ENCODE measurements at regions not wholly inside any gene's neighbourhood (a gene's known extent, or its start where the extent isn't known, plus 50 kb on each side); places are given as distances from the start of the nearest gene placed in this dataset.

DNA sequence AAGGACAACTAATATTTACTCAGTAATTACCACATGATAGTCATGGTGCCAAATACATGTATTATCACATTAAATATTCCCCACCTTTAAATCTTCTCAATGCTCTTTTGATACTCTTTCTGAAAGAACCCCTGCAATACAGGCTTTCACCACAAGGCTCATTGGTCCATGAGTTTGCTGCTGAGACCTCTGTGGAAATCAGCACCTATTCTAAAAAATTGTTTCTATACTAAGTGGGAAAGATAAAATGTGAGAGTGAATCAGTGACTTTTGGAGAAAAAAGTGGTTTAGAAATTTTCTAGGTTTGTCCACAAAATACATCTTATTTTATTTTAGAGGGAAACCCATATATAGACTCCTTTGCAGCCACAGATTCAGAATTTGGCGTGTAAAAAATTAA lies 257.3 kb downstream of the ZIC3 start:
- no peaks in the 10 kb centered on the region for H3K4me1 ChIP-seq (ENCODE audit: low read length)
- H3K9me3 ChIP-seq (ENCODE audit: insufficient read depth, low read length), result no peaks in the 10 kb centered on the region

DNA sequence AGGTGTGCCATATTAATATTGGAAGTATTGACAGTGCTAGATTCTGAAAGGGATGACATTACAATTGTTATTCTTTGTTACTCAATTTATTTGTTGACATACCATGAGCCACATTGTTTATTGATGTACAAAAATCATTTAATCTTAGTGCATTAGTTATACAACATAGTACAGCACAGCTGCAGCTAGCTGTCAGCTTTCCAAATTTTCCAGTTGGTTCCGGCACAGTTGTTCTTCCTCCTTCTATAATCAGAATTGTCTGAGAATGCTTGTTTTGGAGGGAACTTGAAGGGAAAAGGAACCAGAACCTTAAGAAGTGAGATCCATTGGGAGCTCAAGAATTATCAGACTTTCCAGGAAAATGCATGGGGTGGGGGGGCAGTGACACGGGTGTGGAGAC lies 281.4 kb downstream of the ZIC3 start:
- no peak overlapping the region for H3K27ac ChIP-seq (ENCODE audit: low read length)

More for the DNA sequence above, 257.3 kb downstream of the ZIC3 start:
- Histone ChIP-seq H2AFZ (ENCODE audit: low read depth, low read length) (no peak overlapping the region), H3K27me3 (ENCODE audit: low read depth, low read length) (no peaks in the 10 kb centered on the region), H3K4me2 (ENCODE audit: low read length) (no peak overlapping the region), H3K79me2 (ENCODE audit: low read length) (no peaks in the 10 kb centered on the region), H4K20me1 (ENCODE audit: insufficient read depth, low read length) (no peaks in the 10 kb centered on the region), H3K4me3 (ENCODE audit: low read length) (no peak overlapping the region), H3K36me3 (replicated peaks; ENCODE audit: low read depth, low read length) (no peaks in the 10 kb centered on the region), H3K9ac (ENCODE audit: low read length) (no peak overlapping the region), H3K27ac (ENCODE audit: low read length) (no peak overlapping the region)
- TF ChIP-seq, protein P1, sequence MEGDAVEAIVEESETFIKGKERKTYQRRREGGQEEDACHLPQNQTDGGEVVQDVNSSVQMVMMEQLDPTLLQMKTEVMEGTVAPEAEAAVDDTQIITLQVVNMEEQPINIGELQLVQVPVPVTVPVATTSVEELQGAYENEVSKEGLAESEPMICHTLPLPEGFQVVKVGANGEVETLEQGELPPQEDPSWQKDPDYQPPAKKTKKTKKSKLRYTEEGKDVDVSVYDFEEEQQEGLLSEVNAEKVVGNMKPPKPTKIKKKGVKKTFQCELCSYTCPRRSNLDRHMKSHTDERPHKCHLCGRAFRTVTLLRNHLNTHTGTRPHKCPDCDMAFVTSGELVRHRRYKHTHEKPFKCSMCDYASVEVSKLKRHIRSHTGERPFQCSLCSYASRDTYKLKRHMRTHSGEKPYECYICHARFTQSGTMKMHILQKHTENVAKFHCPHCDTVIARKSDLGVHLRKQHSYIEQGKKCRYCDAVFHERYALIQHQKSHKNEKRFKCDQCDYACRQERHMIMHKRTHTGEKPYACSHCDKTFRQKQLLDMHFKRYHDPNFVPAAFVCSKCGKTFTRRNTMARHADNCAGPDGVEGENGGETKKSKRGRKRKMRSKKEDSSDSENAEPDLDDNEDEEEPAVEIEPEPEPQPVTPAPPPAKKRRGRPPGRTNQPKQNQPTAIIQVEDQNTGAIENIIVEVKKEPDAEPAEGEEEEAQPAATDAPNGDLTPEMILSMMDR (IDR thresholded peaks at IDR 0.05; ENCODE audit: low read depth, low read length), result no peak
- TF ChIP-seq EZH2phosphoT487 (IDR thresholded peaks at IDR 0.05; ENCODE audit: low read depth), result no peak

DNA sequence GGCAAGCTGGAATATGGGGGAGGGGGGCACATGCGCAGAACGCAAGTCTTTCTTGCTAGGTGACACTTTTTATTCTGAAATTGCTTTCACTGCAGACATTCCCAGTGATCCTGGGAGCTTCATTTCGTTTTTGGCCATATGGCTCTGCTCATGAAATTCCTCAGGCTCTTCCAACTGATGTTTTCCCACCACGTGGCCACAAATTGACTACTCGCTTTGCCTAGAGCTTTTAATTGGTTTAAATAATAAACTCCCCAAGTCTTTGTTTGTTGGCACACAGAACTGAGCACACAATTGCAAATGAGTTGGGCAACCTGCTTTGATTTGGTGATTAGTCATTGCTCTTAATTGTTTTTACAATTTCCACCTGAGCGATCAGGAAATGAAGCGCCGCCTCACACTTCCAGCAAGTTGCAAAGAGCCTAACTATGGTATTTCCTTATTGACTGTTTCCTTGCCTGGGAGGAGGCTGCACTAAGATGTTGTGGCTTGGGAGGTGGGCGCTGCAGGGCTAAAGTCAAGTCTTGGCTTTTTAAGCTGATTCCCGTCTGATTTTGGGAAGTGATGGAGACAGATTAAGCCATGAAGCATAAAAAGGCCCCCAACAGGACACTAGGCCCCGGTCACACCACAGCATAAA lies 282.5 kb downstream of the ZIC3 start:
- Histone ChIP-seq H3K79me2 (ENCODE audit: low read length) (no peaks in the 10 kb centered on the region), H3K9me3 (ENCODE audit: insufficient read depth, low read length) (no peaks in the 10 kb centered on the region), H3K4me2 (ENCODE audit: low read length) (no peak overlapping the region), H3K4me1 (ENCODE audit: low read length) (no peaks in the 10 kb centered on the region), H3K4me3 (ENCODE audit: low read length) (no peak overlapping the region), H3K27ac (ENCODE audit: low read length) (no peak overlapping the region), H3K9ac (ENCODE audit: low read length) (no peak overlapping the region), H3K27me3 (ENCODE audit: low read depth, low read length) (no peaks in the 10 kb centered on the region), H4K20me1 (ENCODE audit: insufficient read depth, low read length) (no peaks in the 10 kb centered on the region), H3K36me3 (replicated peaks; ENCODE audit: low read depth, low read length) (no peaks in the 10 kb centered on the region), H2AFZ (ENCODE audit: low read depth, low read length) (no peak overlapping the region)
- TF ChIP-seq EZH2phosphoT487 (IDR thresholded peaks at IDR 0.05; ENCODE audit: low read depth), result no peak
- TF ChIP-seq, protein P1 (IDR thresholded peaks at IDR 0.05; ENCODE audit: low read depth, low read length), result no peak

More for the DNA sequence above, 281.4 kb downstream of the ZIC3 start:
- Histone ChIP-seq H3K4me1 (ENCODE audit: low read length) (no peaks in the 10 kb centered on the region), H4K20me1 (ENCODE audit: insufficient read depth, low read length) (no peaks in the 10 kb centered on the region), H3K9me3 (ENCODE audit: insufficient read depth, low read length) (no peaks in the 10 kb centered on the region), H3K4me3 (ENCODE audit: low read length) (no peak overlapping the region), H3K27me3 (ENCODE audit: low read depth, low read length) (no peaks in the 10 kb centered on the region), H3K36me3 (replicated peaks; ENCODE audit: low read depth, low read length) (no peaks in the 10 kb centered on the region), H3K79me2 (ENCODE audit: low read length) (no peaks in the 10 kb centered on the region), H3K4me2 (ENCODE audit: low read length) (no peak overlapping the region), H2AFZ (ENCODE audit: low read depth, low read length) (no peak overlapping the region), H3K9ac (ENCODE audit: low read length) (no peak overlapping the region)
- TF ChIP-seq, protein P1 (IDR thresholded peaks at IDR 0.05; ENCODE audit: low read depth, low read length), result no peak
- TF ChIP-seq EZH2phosphoT487 (IDR thresholded peaks at IDR 0.05; ENCODE audit: low read depth), result no peak

DNA sequence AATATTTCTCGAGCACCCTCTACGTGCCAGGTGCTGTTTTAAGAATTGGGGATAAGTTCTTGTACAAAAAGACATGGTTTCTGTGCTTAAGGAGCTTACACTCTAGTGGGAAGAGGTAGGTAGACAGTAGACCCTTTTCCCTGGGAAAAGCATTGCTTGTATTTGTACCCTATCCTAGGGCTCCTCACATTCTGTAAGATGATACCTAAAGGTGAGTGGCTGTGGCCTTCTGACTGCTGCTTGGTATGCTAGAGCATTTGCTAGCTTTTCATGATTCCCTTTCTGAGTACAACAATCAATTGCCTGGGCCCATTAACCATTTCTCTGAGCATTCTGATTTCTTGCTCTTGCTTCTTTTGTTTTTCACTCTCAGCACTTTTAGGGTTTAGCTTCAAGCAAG lies 286.6 kb downstream of the ZIC3 start:
- no peaks in the 10 kb centered on the region for H3K36me3 ChIP-seq (replicated peaks; ENCODE audit: low read depth, low read length)
- no peaks in the 10 kb centered on the region for H4K20me1 ChIP-seq (ENCODE audit: insufficient read depth, low read length)
- H3K9me3 ChIP-seq (ENCODE audit: insufficient read depth, low read length), result no peaks in the 10 kb centered on the region
- no peak overlapping the region for H3K4me3 ChIP-seq (ENCODE audit: low read length)
- peaks cover 4% of the 10 kb centered on the region; the same call in 1 of the 2 replicates for H3K4me1 ChIP-seq (ENCODE audit: low read length)
- H3K27ac ChIP-seq (ENCODE audit: low read length), result no peak overlapping the region
- H3K9ac ChIP-seq (ENCODE audit: low read length), result no peak overlapping the region
- TF ChIP-seq, protein P1 (IDR thresholded peaks at IDR 0.05; ENCODE audit: low read depth, low read length), result no peak
- no peak for TF ChIP-seq EZH2phosphoT487 (IDR thresholded peaks at IDR 0.05; ENCODE audit: low read depth)
- H3K4me2 ChIP-seq (ENCODE audit: low read length), result no peak overlapping the region
- no peaks in the 10 kb centered on the region for H3K79me2 ChIP-seq (ENCODE audit: low read length)
- no peaks in the 10 kb centered on the region for H3K27me3 ChIP-seq (ENCODE audit: low read depth, low read length)
- no peak overlapping the region for H2AFZ ChIP-seq (ENCODE audit: low read depth, low read length)
